ELF-1 (cell line): ENCODE measurements at regions not wholly inside any gene's neighbourhood (a gene's known extent, or its start where the extent isn't known, plus 50 kb on each side); places are given as distances from the start of the nearest gene placed in this dataset.
"Not testable (repeated sequence)": the region's sequence is repeated elsewhere in the genome, so short reads cannot be mapped to it uniquely, and the experiment has no call there.

Experiments used
- DNase-seq: peaks from one replicate; pipeline ENCODE4 v3.0.0-alpha.2; 2016; ENCODE audit warnings: low read depth, low spot score

DNA sequence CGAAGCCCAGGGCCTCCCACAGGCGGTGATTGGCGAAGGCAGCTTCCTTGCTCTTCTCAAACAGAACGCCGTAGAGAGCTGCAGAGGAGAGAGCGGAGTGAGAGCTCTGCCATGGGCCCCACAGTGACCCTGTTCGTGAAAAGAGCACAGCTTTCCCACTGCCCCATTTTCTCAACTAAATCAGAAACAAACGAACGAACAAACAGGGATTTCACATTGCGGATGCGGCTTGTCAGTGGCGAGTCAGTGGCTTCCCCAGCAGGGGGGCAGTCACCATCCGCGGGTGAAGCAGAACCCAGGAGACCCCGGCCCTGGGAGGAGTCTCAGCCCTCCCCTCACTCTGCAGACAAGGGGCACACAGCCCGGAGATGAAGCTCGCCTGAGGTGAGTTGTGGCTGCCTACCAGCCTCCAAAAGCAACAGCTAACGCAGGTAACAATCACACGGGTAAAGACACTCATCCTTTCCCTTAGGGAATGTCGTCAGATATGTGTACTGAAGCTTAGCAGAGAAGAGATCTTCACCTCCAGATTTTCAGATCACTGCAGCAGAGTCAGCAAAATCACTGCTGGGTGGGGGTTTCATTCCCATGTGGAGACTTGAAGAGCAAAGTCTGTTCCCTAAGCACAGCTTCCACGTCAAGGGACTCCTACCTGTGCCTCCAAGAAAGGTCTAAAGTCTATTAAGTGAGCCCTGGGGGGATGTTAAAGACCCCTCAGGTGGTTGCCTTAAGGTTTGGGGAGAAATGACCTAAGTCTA, 51.2 kb upstream of the GPR31 start:
- DNase-seq = no peak

DNA sequence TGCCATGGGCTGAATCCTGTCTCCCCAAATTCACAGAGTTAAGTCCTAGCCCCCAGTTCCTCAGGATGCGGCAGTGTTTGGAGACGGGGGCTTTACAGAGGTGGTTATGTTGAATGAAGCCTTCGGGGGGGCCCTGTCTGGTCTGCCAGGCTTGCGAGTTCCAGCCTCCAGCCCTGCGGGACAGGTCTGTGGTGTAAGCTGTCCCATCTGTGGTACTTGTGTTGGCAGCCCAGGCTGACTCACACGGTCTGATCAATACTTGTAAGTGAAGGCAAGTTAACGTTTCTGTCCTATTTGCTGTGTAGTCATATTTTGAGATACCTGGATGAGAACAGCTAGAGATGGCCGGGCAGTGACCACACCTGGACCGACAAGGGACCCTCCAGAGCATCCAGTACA, 51.8 kb upstream of the GPR31 start:
- no peak for DNase-seq

DNA sequence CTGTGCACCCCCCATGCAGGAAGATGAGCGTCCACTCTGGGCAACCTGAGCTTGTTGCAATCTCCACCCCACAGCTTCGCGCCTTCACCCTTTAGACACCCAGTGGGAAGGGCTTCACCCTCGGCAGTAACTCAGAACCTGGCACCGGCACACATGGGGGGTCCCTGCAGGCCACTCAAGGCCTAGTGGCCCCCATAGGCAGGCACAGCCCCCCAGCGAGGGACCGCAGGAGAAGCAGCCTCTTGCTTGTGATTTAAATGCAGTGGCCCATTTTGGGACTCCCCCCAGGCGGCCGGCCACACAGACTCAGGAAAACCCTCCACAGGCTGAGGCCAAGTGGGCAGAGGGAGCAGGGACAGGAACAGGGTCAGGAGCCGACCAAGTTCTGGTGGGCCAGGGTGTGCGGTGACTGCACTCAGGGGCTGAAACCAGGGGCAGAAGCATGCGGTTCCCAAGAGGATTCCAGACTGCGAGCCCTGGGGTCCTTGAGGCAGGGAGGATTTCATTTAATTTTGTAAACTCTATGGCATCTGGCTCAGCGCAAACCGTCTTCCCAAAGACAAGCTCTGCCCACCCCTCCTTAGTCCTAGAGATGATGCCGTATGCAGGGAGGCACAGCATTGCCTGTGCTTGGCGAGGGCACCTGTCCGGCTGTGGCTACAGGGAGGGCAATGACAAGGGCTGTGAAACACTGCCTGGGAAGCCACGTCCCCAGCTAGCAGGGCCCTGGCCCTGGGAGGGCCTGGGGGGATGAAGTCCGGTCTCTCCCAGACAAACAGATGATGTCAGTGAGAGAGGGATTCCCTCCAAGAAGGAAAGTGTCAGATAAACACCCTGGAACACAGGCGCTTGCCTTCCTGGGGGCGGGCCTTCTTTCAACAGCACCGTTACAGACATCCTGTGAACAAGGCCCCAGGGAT, 52.9 kb upstream of the GPR31 start:
- peak; percentile 90 for DNase-seq

DNA sequence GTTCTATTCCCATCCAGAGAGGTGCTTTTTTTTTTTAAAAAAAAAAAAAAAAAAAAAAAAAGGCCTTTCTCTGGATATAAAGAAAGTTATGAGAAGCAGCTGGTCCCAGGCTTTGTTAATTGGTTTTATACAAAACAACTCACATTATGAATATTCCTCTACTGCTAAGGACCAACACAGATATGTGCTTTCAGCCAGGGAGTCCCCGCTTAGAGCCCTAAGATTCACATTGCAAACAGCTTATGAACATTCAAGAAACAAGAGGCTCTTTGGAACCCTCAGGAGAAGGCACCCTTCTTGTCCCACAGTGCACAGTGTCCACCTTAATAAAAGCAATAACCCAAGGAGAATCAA, 53.5 kb upstream of the GPR31 start:
- DNase-seq = no peak

DNA sequence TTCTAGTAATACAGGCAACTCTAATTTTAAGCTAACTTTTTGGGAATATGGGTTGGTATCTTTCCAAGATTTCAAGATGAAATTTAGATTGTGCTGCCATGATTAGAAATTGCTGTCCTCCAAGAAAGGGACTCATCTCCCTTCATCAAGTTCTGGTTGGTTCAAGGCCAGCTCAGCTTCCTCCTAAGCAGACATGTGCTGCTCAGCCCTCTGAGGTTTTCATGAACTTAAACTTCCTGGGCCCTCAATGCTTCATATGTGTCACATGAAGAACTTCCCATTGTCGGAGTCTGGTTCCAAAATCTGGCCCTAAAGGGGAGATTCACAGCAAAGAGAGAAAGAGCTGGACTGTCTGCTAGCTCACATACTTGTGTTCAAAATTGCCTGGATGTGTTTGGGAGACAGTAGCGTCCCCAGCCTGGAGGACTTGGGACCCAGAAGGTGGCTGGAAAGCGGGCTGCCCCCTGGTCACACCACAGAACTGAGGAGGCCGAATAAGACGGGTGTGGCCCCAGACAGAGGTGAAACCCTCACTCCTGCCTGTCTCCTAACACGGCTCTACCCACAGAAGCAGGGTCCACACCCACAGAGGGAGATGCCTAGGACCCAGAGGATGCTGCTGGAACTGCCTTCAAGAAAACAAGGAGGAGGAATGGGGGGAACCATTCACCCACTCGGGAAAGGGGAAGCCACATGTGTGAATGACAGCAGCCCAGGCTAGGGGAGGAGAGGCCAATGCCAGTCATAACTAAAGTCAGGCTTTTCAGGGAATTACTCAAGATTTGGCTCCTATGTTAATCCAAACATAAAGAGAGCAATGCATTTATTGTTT, 54.3 kb upstream of the GPR31 start:
- no peak for DNase-seq

DNA sequence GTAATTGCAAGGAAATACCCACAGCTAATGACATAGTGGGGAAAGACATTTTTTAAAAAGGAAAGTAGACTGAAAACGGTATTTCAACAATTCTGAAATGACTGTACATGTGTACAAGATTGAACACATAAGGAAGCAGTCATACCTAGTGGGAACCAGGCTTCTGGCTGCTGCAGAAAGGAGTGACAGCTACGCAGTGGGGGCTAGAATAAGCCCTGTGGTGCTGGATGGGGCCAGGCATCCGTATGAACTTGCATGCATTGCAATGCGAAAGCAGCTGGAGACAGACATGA, 54.9 kb upstream of the GPR31 start:
- no peak for DNase-seq

DNA sequence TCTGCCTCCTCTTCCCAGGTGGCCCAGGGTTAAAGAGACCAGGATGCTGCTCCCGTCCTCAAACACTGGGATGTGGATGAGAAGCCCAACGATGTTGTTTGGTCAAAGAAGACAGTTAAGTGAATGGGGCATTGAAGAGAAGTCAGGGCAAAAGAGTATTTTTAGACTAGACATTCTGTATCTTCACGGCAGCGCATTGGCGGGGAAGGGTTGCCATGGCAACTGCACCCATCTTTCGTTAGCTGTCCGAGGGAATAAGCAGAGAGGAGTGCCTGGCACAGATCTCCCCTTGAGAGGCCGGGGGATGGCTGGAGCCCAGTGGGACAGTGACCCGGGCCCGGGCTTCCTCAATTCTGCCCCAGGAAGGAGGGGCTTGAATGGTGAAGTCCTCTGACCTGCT, 56.4 kb upstream of the GPR31 start:
- DNase-seq = no peak

DNA sequence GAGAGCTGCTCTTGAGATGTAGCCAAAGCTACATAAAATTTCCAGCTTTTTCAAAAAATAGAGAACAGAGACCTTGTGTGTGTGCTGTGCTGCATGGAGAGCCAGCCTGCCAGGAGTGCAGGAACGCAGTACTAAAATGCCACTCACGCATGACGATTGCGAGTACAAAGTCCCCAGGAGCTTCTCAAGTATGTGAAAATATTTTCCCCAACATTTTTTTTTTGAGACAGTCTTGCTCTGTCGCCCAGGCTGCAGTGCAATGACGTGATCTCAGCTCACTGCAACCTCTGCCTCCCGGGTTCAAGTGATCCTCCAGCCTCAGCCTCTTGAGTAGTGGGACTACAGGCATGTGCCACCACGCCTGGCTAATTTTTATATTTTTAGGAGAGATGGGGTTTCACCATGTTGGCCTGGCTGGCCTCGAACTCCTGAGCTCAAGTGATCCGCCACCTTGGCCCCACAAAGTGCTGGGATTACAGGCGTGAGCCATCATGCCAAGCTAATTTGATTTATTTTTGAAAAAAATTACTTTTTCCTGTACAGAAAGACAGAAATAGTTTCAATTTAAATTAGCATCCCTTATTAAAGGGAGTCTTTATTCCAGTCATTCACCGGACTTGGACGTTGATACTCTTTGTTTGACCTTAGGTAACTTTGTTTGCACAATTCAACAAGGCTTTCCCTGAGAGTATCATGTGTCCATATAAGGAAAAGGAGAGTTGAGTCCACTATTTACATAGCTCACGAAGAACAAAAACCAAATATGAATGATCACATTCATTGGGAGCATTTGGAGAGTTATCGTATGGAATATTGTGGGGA, 57.9 kb upstream of the GPR31 start:
- DNase-seq = not testable (repeated sequence)

DNA sequence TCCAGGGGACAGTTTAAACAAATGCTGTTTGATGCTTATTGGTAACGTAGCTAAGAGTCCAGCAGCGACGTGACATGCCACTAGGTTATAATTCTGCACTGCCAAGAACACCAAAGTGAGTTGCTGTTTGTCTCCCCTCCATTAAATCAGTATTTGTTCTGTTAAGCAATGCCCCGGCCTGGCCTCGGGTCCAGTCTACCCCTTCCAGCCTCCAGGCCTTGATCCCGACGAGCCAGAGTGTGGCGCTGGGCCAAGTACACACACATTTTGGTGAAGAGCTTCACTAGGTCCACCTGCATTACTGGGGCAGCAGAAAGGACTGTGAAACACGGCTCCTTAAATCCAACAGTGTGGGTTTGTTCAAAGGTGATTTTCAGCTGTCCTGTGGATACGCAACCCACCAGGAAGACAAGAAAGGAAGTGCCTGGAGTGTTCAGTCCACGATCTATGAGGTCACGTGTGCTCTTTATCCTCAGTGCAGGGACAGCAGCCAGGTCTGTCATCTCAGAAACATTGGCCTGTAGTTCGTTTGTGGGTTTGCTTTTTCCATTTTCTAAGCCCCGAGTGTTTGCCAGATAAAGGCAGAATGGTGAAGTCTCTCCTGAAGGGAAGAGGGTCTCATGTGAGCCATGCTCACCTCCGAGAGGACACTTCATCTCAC, 58.7 kb upstream of the GPR31 start:
- not testable (repeated sequence) for DNase-seq

DNA sequence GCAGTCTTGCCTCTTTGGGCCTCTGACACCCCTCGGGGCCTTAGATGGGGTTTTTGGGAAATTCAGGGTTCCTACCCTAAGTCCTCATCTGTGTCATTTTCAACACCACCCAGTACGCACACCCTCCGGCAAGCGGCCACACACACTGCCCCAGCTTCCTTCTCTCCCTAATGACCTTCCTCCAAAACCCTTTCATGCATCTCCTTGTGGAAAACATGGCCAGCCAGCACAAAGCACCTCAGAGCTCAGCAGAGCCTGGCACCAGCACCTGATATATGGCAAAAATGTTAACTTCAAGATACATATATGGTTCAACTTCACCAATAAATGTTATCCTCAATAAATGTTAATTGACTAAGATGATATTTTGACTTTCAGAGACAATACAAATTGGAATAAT, 59.3 kb upstream of the GPR31 start:
- not testable (repeated sequence) for DNase-seq

DNA sequence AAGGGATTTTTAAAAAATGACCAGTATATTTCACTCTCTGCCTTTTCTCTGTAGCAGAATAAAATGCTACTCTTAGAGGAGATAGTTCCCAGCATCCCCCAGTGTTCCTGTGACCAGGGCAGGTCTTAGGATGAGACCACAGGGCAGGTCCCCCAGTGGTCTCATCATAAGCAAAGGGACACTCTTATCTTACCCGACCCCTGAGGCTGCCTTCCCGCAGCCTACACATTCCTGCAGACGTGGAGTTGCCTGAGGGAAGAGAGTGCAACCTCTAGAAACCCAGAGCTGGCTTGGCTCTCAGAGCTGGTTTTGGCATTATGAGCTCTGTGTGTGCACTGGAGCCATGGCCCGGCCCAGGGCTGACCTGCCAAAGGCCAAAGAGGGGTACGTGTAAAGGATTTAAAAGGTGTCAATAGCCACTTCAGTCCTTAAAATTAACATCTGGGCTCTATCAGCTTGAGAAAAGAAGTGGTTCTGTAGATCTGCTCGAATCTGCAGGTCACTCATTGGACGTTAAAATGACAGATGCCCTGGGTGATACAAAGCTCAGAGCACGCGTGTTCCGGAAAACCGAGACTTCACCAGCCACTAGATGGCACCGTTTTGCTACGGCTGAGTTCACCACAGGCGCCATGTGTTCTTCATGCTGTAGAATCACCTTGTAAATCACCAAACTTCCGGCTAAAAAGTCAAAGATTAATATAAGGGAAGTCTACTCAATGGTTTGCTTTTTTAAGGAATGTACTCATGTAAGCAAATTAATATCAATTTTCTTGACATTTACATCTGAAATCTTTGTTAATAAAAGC, 60.4 kb upstream of the GPR31 start:
- peak; percentile 73 for DNase-seq

DNA sequence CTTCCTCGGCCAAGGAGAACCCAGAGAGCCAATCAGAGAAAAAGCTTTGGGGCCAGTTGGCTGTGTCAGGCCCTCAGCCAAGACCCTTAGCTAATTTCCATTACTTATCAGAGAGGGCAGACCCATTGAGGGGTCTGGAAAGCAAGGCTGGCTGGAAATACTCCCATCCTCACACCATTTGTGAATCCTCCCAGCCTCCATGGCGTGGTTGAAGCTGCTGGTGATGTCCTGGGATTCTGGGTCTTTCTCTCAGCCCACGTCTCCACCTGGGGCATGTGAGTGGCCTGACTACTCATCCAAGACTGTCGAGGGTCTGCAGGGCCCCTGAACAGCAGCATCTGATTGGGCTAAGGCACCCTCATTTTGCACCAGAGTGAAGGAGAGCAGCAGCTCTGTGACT, 61.3 kb upstream of the GPR31 start:
- not testable (repeated sequence) for DNase-seq

DNA sequence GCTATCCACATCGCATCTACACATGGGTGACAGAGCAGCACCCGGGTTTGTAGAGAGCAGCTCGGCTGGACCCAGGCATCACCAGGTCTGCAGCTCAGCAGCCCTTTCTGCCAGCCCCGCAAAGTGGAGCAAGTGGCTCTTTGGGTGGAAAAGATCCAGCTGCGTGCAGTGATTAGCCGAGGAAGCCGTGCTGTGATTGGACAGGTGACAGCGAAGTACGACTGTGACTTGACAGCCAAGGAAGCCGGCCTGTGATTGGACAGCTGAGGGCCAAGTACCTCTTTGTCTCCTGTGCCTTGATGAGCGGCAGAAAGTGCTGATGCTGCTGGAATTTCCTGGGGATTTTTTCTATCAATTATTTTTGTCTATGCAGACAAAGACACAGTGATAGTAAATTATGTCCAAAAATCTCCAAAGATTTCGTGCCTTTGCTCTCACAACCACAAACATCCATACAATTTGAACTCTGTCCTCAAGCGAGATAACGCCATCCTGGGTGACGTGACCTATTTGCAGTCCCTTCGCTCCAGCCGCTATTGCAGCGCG, 62.3 kb upstream of the GPR31 start:
- no peak for DNase-seq

DNA sequence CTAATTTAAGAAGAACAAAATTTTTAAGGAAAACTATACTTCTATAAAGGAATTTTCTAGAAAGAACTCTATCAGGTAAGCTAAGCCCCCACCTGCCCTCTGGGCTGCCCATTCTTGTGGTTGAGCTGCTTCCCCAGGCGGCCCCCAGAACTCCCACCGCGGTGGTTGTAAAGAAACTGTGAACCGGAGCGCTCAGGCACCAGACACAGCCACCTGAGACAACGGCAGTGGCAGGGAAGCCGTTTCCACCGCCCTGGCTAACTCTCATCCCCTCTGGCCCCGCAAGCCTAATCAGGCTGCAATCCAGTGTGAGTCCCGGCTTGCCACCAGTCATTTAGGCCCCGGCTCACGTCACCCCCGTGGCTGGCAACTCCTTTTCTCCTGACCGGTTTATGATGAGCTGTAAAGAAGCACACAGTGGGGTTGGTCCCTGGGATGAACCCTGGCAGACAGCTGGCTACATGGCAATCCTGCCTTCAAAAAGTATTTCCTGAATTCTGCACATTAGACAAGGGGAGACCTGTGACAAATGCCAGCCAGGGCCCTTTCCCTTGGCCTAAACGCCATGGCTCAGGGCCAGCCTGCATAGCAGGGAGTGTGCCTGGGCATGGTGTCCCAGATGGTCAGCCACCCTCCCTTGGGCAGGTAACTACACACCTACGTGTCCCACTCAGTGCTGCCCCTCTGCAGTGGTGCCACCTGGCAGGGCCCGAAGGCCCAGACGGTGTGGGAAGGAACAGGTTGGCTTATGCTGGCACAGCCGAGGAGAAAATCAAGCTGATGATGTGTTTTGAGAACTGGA, 63.8 kb upstream of the GPR31 start:
- DNase-seq = no peak

DNA sequence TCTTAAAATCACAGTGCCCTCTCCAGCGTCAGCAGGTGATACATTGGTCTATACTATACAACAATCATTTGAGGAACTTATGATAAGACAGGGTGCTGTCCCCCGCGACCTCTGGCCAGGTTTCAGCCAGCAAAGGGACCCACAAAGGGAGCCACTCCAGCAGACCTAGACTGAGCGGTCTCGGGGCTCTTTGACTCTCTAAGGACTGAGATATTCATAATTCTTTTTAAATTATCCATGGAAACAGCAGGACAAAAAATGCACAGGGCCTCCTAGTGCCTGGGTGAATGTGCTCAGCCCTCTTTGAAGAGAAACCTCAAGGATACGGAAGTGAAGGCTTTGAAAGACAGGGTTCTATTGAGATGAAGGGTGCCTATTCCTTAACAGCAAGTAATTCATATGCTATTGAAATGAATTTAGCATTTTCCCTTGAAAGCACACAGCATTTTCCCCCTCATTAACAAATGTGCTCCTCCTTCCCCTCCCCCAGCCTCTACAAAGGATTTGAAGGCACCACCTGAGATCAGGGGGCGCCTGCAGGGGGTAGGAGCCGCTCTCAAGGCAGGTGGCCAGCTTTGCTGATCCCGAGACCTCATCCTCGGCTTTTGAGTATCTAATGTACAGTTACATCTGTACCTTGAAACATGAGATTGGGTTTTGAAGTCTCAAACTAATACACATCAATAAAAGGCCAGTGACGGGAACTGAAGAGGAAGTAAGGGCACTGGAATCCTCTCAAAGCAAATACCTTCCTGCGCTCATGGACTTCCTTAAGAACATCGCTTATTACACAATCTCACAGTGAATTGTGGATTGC, 65.3 kb upstream of the UNC93A start:
- DNase-seq = not testable (repeated sequence)

DNA sequence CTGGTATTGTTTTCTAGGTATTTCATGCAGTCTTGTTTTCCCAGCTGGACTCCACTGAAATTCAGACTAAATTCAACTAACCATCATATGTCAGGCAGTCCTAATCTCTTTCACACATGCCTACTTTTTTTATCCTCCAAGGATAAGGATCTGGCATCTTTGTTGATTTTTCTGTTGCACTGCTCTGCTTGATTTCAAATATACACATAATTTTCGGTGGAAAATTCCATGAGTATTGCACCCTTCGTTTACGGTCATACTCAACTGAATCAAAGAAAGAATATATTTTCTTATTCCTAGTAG, 64.8 kb upstream of the UNC93A start:
- DNase-seq = no peak

DNA sequence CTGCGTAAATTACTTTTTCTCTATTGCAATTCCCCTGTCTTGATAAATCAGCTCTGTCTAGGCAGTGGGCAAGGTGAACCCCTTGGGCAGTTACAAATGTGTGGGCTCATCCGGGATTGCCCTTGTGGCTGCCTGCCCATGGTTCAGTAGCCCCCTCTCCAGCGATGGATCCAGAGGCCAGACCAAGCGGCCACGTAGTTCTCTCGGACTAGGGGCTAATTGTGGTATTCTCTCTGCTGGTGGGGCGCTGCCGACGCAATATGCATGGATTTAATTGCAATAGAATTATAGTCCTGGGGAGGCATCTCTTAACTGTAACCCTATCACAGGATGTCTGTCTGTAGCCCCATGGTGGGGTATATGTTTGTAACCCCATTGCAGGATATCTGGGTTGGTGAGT, 64.3 kb upstream of the UNC93A start:
- DNase-seq = no peak

DNA sequence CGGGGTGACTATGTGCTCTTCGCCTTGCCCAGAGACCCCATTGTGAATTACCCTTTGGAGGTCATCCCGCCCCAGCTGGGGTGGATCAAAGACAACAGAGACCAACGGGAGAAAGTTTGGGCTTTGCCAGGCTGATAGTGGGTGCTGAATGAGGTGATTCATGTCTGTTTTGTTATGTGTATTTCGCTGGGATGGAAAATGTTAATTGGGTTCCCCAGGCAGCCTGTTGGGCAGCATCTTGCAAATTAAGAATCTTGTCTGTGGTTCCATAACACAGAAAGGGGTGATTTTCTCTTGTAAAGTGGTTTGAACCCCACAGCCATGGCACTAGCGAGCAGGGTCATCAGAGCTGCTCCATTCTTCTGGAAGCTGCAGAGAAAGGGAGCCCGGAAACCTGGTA, 63.1 kb upstream of the UNC93A start:
- DNase-seq = no peak
